A673 (cell line): ENCODE measurements at regions not wholly inside any gene's neighbourhood (a gene's known extent, or its start where the extent isn't known, plus 50 kb on each side); places are given as distances from the start of the nearest gene placed in this dataset.

ENCODE experiments used
- BruUV-seq: library from RNA; stranded (reverse); fragments of 400-500 nt; replicated peaks from 2 replicates; lab custom pipeline; 2021; lab: Mats Ljungman, UMichigan
- CTCF ChIA-PET: fragments of 300-600 bp; sonication (Branson Sonifier 250); formaldehyde crosslinking; loops from one replicate; lab custom pipeline; 2022; ENCODE audit warnings: antibody characterized with exemption; lab: Charles Lee
- POLR2A ChIA-PET: fragments of 300-600 bp; sonication (Branson Sonifier 250); formaldehyde crosslinking; loops from one replicate; lab custom pipeline; 2022; ENCODE audit warnings: antibody characterized with exemption; ENCODE audit not compliant: low non-redundant PET; lab: Charles Lee
- DNase-seq: peaks from one replicate; pipeline ENCODE4 v3.0.0-alpha.2; 2015; ENCODE audit warnings: low spot score
- H3K27ac ChIP-seq: fragments of 200-600 bp; sonication (generic); 2 replicates; pipeline ENCODE4 v1.5.1; 2016; ENCODE audit warnings: mixed run types, low read depth, mild to moderate bottlenecking, mixed read lengths, antibody characterized with exemption, low read length; ENCODE audit not compliant: poor library complexity, severe bottlenecking
- H3K27me3 ChIP-seq: fragments of 200-600 bp; sonication (generic); replicated peaks from 2 replicates; pipeline ENCODE4 v1.6.1; 2017; ENCODE audit warnings: mixed run types, low read depth, mild to moderate bottlenecking, mixed read lengths, antibody characterized with exemption, low read length; ENCODE audit not compliant: insufficient read depth, poor library complexity
- H3K36me3 ChIP-seq: fragments of 200-600 bp; sonication (generic); 2 replicates; pipeline ENCODE4 v1.6.1; 2016; ENCODE audit warnings: mixed run types, mild to moderate bottlenecking, mixed read lengths, antibody characterized with exemption, low read length; ENCODE audit not compliant: insufficient read depth, poor library complexity, severe bottlenecking
- H3K4me1 ChIP-seq: fragments of 200-600 bp; sonication (generic); 2 replicates; pipeline ENCODE4 v1.6.1; 2017; ENCODE audit warnings: mixed run types, mild to moderate bottlenecking, mixed read lengths, antibody characterized with exemption, low read length; ENCODE audit not compliant: insufficient read depth, poor library complexity, severe bottlenecking
- H3K4me3 ChIP-seq: fragments of 200-600 bp; sonication (generic); 2 replicates; pipeline ENCODE4 v1.5.1; 2016; ENCODE audit warnings: low read depth, mixed run types, mild to moderate bottlenecking, mixed read lengths, low read length; ENCODE audit not compliant: poor library complexity, severe bottlenecking
- H3K9me3 ChIP-seq: fragments of 200-600 bp; sonication (generic); 2 replicates; pipeline ENCODE4 v1.6.1; 2016; ENCODE audit warnings: mixed run types, low read depth, mild to moderate bottlenecking, mixed read lengths, antibody characterized with exemption, low read length; ENCODE audit not compliant: poor library complexity, severe bottlenecking
- EZH2 ChIP-seq: fragments of 200-600 bp; sonication (generic); IDR thresholded peaks from 2 replicates; pipeline ENCODE4 v1.6.1; 2017; ENCODE audit warnings: borderline replicate concordance, low read depth, mild to moderate bottlenecking, mixed read lengths, antibody characterized with exemption, low read length; ENCODE audit not compliant: poor library complexity, severe bottlenecking
- intact Hi-C: fragments of 100-400 bp; cut with micrococcal nuclease; formaldehyde crosslinking; loops from one replicate; pipeline ENCODE4 v1.10.0; 2022; ENCODE audit not compliant: unreplicated experiment
- TF ChIP-seq, protein P1 (sequence below): fragments of 300-800, 200-600 bp; sonication (generic); conservative IDR thresholded peaks from 2 replicates; pipeline ENCODE4 v1.5.1; 2017; ENCODE audit warnings: low read depth, mild to moderate bottlenecking, antibody characterized with exemption, low read length, moderate library complexity, mixed read lengths

- ChIA-PET CTCF (no interaction called here), POLR2A (no interaction called here)
- no TSS peak for BruUV-seq
- Histone ChIP-seq H3K4me1 (peaks cover 13% of the 10 kb centered on the region), H3K9me3 (no peaks in the 10 kb centered on the region), H3K4me3 (peak overlapping the region; percentile 2), H3K27me3 (no peaks in the 10 kb centered on the region), H3K36me3 (no peaks in the 10 kb centered on the region), H3K27ac (no peak overlapping the region)
- no peak for TF ChIP-seq EZH2
- TF ChIP-seq, protein P1, sequence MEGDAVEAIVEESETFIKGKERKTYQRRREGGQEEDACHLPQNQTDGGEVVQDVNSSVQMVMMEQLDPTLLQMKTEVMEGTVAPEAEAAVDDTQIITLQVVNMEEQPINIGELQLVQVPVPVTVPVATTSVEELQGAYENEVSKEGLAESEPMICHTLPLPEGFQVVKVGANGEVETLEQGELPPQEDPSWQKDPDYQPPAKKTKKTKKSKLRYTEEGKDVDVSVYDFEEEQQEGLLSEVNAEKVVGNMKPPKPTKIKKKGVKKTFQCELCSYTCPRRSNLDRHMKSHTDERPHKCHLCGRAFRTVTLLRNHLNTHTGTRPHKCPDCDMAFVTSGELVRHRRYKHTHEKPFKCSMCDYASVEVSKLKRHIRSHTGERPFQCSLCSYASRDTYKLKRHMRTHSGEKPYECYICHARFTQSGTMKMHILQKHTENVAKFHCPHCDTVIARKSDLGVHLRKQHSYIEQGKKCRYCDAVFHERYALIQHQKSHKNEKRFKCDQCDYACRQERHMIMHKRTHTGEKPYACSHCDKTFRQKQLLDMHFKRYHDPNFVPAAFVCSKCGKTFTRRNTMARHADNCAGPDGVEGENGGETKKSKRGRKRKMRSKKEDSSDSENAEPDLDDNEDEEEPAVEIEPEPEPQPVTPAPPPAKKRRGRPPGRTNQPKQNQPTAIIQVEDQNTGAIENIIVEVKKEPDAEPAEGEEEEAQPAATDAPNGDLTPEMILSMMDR, result no peak
- peak; percentile 84 for DNase-seq
- intact Hi-C loops, result no loop called here
Measured at GRCh38 chr4:152265149-152265621, 270.7 kb downstream of the FBXW7 start.

- H3K4me1 ChIP-seq, result peaks cover 13% of the 10 kb centered on the region
- no peak overlapping the region for H3K27ac ChIP-seq
- H3K4me3 ChIP-seq, result no peak overlapping the region
- H3K36me3 ChIP-seq, result no peaks in the 10 kb centered on the region
- ChIA-PET POLR2A (no interaction called here), CTCF (interaction anchor here (0.7 kb wide), 1 partner anchor 821 kb away, joined by 3 read pairs; no protein-coding TSS in a partner anchor)
- H3K27me3 ChIP-seq, result no peaks in the 10 kb centered on the region
- H3K9me3 ChIP-seq, result no peaks in the 10 kb centered on the region
- intact Hi-C loops, result no loop called here
- DNase-seq, result no peak
- TF ChIP-seq, protein P1, result no peak
- no peak for TF ChIP-seq EZH2
- no TSS peak for BruUV-seq
Measured at GRCh38 chr4:152264106-152264505, 271.8 kb downstream of the FBXW7 start.

- ChIA-PET POLR2A (no interaction called here), CTCF (no interaction called here)
- H3K4me3 ChIP-seq, result no peak overlapping the region
- no peaks in the 10 kb centered on the region for H3K36me3 ChIP-seq
- DNase-seq, result no peak
- BruUV-seq, result no TSS peak
- intact Hi-C loops, result no loop called here
- H3K27ac ChIP-seq, result no peak overlapping the region
- H3K27me3 ChIP-seq, result no peaks in the 10 kb centered on the region
- no peaks in the 10 kb centered on the region for H3K9me3 ChIP-seq
- peaks cover 33% of the 10 kb centered on the region for H3K4me1 ChIP-seq
- TF ChIP-seq EZH2, result no peak
- TF ChIP-seq, protein P1, result no peak
Measured at GRCh38 chr4:152259866-152260265, 276.0 kb downstream of the FBXW7 start.
